GM19035 (cell line): ENCODE measurements at regions not wholly inside any gene's neighbourhood (a gene's known extent, or its start where the extent isn't known, plus 50 kb on each side); places are given as distances from the start of the nearest gene placed in this dataset.

Source experiments
- ATAC-seq: cut with Tn5 transposase; IDR thresholded peaks from one replicate; pipeline ENCODE4 v1.9.1; 2021; ENCODE audit not compliant: unreplicated experiment

DNA sequence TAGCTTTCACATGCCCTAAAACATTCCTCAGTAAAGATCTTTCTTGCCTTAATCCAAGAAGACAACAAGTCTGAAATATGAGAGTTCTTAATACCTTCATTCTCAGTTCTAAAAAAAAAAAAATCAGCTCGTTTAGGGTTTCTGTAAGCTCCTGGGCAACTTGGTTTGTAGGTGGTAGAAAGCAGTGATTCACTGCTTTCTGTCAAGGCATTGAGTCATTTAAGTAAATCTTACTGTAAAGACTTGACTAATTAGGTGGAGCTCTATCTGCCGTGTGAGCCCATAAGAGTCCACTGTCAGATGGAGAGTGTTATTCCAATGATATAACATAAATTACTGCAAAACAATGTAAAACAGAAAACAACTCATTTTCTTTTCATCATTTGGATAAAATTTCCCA lies 56.1 kb upstream of the MAST4 start:
- ATAC-seq, result no peak

- ATAC-seq, result no peak
These were observed 53.5 kb upstream of the MAST4 start for GRCh38 chr5:66542711-66543110.
